ENCODE measurements at regions not wholly inside any gene's neighbourhood (a gene's known extent, or its start where the extent isn't known, plus 50 kb on each side); places are given as distances from the start of the nearest gene placed in this dataset.

DNA sequence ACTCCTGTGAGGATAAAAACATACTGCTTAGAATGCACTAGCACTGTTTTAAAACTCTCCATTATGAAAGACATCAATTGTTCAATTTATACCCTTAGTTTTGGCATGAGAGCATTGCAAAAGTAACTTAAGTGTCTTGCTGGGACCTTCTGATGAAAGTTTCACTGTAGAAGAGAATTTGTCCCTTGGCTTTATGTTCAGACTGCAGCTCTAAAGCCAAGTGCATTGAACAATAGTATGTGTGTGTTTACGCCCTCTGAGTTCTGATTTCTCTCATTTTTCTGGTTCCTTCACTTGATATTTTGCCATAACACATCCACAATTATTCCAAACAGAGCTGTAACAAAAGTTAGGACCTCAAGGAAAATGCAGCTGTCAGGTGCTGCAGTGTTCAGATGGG lies 474.6 kb downstream of the DISC1 start:
- WGBS (ENCODE audit: insufficient coverage, low coverage, missing lambda C conversion rate) = 0% methylated on average over 1 of the region's 1 CpG
- H3K9me3 ChIP-seq (replicated peaks; ENCODE audit: control insufficient read depth, insufficient read depth, low read depth, low read length) = no peaks in the 10 kb centered on the region
- intact Hi-C loops (cut with micrococcal nuclease) = no loop called here
- in situ Hi-C loops (cut with MboI) = no loop called here
- H3K9me1 ChIP-seq (ENCODE audit: control insufficient read depth, insufficient read depth, low read length) = no peaks in the 10 kb centered on the region
- no peaks in the 10 kb centered on the region for H3K27me3 ChIP-seq (ENCODE audit: control insufficient read depth in 2 of 2, insufficient read depth in 2 of 2, low read length in 2 of 2)
- H3K4me3 ChIP-seq = no peak overlapping the region
- BruUV-seq (replicated peaks) = no TSS peak
- FAIRE-seq (no peak), DNase-seq (ENCODE audit: extremely low read depth in 1 of 4, low spot score in 3 of 4) (no peak), ATAC-seq (no peak)
- no peak overlapping the region for H3K4me2 ChIP-seq (ENCODE audit: insufficient read depth, low read length)
- ChIA-PET POLR2A (interaction anchor here (0.8 kb wide), 1 partner anchor 11 kb away, joined by 3 read pairs; no protein-coding TSS in a partner anchor), CTCF (ENCODE audit: low intra/inter-chr PET ratio) (no interaction called here)
- no peaks in the 10 kb centered on the region for H4K20me1 ChIP-seq (replicated peaks; ENCODE audit: control insufficient read depth, insufficient read depth, low read length)
- H3K4me1 ChIP-seq (replicated peaks in 1 of 2; ENCODE audit: control insufficient read depth in 2 of 2, insufficient read depth in 2 of 2, low read length in 2 of 2) = no peaks in the 10 kb centered on the region
- H3K27ac ChIP-seq (ENCODE audit: extremely low read depth, low read depth, low read length) = no peak overlapping the region
- no peak overlapping the region for H3K9ac ChIP-seq (ENCODE audit: insufficient read depth in 1 of 2, low read depth in 2 of 2, low read length in 2 of 2)
- no peak overlapping the region for H2AFZ ChIP-seq (ENCODE audit: low read depth, low read length)
- H3K79me2 ChIP-seq (ENCODE audit: control insufficient read depth, insufficient read depth, low read length) = no peaks in the 10 kb centered on the region
- H3K36me3 ChIP-seq (ENCODE audit: control insufficient read depth, insufficient read depth, low read length) = no peaks in the 10 kb centered on the region
- TF ChIP-seq ZNF347 (CRISPR knock-in tag; IDR thresholded peaks at IDR 0.05; ENCODE audit: low read depth) = no peak
- no peak for TF ChIP-seq ZBTB40 (IDR thresholded peaks at IDR 0.05)
- TF ChIP-seq ZBTB40 (CRISPR knock-in tag; IDR thresholded peaks at IDR 0.05) = no peak
- TF ChIP-seq SNRNP70 (optimal IDR thresholded peaks at IDR 0.05; ENCODE audit: low read depth, low read length) = no peak
- TF ChIP-seq IRF1 (CRISPR knock-in tag; IDR thresholded peaks at IDR 0.05; ENCODE audit: borderline replicate concordance) = no peak
- no peak for TF ChIP-seq MTA1 (IDR thresholded peaks at IDR 0.05; ENCODE audit: borderline replicate concordance)

Data from K562 (cell line).